H9 (cell line): ENCODE measurements at regions not wholly inside any gene's neighbourhood (a gene's known extent, or its start where the extent isn't known, plus 50 kb on each side); places are given as distances from the start of the nearest gene placed in this dataset.

Experiments used
- DNase-seq: peaks from one replicate; pipeline ENCODE4 v3.0.0-alpha.2; 2017
- H2AFZ ChIP-seq: one replicate; pipeline ENCODE4 v1.6.1; 2013; ENCODE audit warnings: mild to moderate bottlenecking, low read length, control low read depth, moderate library complexity
- H2AK5ac ChIP-seq: 2 replicates; pipeline ENCODE4 v1.6.1; 2013; ENCODE audit warnings: low read length, control low read depth, mixed read lengths; ENCODE audit not compliant: insufficient read length
- H2BK120ac ChIP-seq: one replicate; pipeline ENCODE4 v1.6.1; 2013; ENCODE audit warnings: low read depth, mild to moderate bottlenecking, low read length, control low read depth, inconsistent platforms; ENCODE audit not compliant: poor library complexity, severe bottlenecking
- H2BK12ac ChIP-seq: 2 replicates; pipeline ENCODE4 v1.6.1; 2013; ENCODE audit warnings: low read length, control low read depth, mixed read lengths, low read depth; ENCODE audit not compliant: insufficient read length
- H2BK15ac ChIP-seq: 2 replicates; pipeline ENCODE4 v1.6.1; 2013; ENCODE audit warnings: low read depth, low read length, control low read depth
- H2BK20ac ChIP-seq: one replicate; pipeline ENCODE4 v1.6.1; 2013; ENCODE audit warnings: low read depth, mild to moderate bottlenecking, low read length, control low read depth, inconsistent platforms; ENCODE audit not compliant: poor library complexity, severe bottlenecking
- H2BK5ac ChIP-seq: 2 replicates; pipeline ENCODE4 v1.6.1; 2013; ENCODE audit warnings: low read length, control low read depth, mixed read lengths; ENCODE audit not compliant: insufficient read length
- H3K14ac ChIP-seq: 2 replicates; pipeline ENCODE4 v1.6.1; 2013; ENCODE audit warnings: low read length, control low read depth; ENCODE audit not compliant: insufficient read depth
- H3K18ac ChIP-seq: 2 replicates; pipeline ENCODE4 v1.6.1; 2013; ENCODE audit warnings: low read depth, mild to moderate bottlenecking, mixed read lengths, low read length, control low read depth; ENCODE audit not compliant: insufficient read length
- H3K23ac ChIP-seq: 2 replicates; pipeline ENCODE4 v1.6.1; 2013; ENCODE audit warnings: low read length, control low read depth, mixed read lengths, low read depth; ENCODE audit not compliant: insufficient read length
- H3K23me2 ChIP-seq: 2 replicates; pipeline ENCODE4 v1.6.1; 2013; ENCODE audit warnings: low read depth, mild to moderate bottlenecking, mixed read lengths, low read length, control low read depth; ENCODE audit not compliant: insufficient read length, poor library complexity, severe bottlenecking
- H3K27ac ChIP-seq: 2 replicates; pipeline ENCODE4 v1.5.1; 2013; ENCODE audit warnings: low read length, control low read depth, mixed read lengths, low read depth; ENCODE audit not compliant: insufficient read length
- H3K27me3 ChIP-seq: 2 replicates; pipeline ENCODE4 v1.6.1; 2013; ENCODE audit warnings: low read length, control low read depth, inconsistent platforms; ENCODE audit not compliant: insufficient read depth
- H3K4ac ChIP-seq: 2 replicates; pipeline ENCODE4 v1.6.1; 2013; ENCODE audit warnings: low read depth, mild to moderate bottlenecking, control low read depth, inconsistent platforms, low read length, moderate library complexity
- H3K4me1 ChIP-seq: 2 replicates; pipeline ENCODE4 v1.6.1; 2013; ENCODE audit warnings: low read length, control low read depth, inconsistent platforms; ENCODE audit not compliant: insufficient read depth
- H3K4me2 ChIP-seq: 2 replicates; pipeline ENCODE4 v1.6.1; 2013; ENCODE audit warnings: low read length, control low read depth, mixed read lengths; ENCODE audit not compliant: insufficient read length, insufficient read depth
- H3K56ac ChIP-seq: 2 replicates; pipeline ENCODE4 v1.6.1; 2013; ENCODE audit warnings: low read depth, mild to moderate bottlenecking, mixed read lengths, low read length, control low read depth; ENCODE audit not compliant: insufficient read length
- H3K79me1 ChIP-seq: 2 replicates; pipeline ENCODE4 v1.6.1; 2013; ENCODE audit warnings: low read depth, mild to moderate bottlenecking, moderate library complexity, low read length, control low read depth, inconsistent platforms; ENCODE audit not compliant: insufficient read depth, poor library complexity, severe bottlenecking
- H3K79me2 ChIP-seq: 2 replicates; pipeline ENCODE4 v1.6.1; 2013; ENCODE audit warnings: low read length, control low read depth, inconsistent platforms; ENCODE audit not compliant: insufficient read depth
- H3K9ac ChIP-seq: 2 replicates; pipeline ENCODE4 v1.6.1; 2013; ENCODE audit warnings: low read length, control low read depth, mixed read lengths; ENCODE audit not compliant: insufficient read length; ENCODE audit errors: extremely low read depth
- H3K9me3 ChIP-seq: one replicate; pipeline ENCODE4 v1.6.1; 2013; ENCODE audit warnings: low read depth, low read length, inconsistent platforms; ENCODE audit not compliant: control insufficient read depth
- H3T11ph ChIP-seq: one replicate; pipeline ENCODE4 v1.6.1; 2013; ENCODE audit warnings: mild to moderate bottlenecking, low read length, control low read depth, inconsistent platforms
- H4K20me1 ChIP-seq: one replicate; pipeline ENCODE4 v1.6.1; 2013; ENCODE audit not compliant: control insufficient read depth, insufficient read length, insufficient read depth
- H4K5ac ChIP-seq: 2 replicates; pipeline ENCODE4 v1.6.1; 2013; ENCODE audit warnings: low read depth, mild to moderate bottlenecking, mixed read lengths, low read length, control low read depth; ENCODE audit not compliant: insufficient read length
- H4K8ac ChIP-seq: replicated peaks from 2 replicates; pipeline ENCODE4 v1.6.1; 2013; ENCODE audit warnings: low read length, control low read depth, mixed read lengths, low read depth; ENCODE audit not compliant: insufficient read length
- H4K91ac ChIP-seq: 2 replicates; pipeline ENCODE4 v1.6.1; 2013; ENCODE audit warnings: low read depth, mild to moderate bottlenecking, moderate library complexity, mixed read lengths, low read length, control low read depth; ENCODE audit not compliant: insufficient read length
- H3K27ac Mint-ChIP-seq, 3 experiments: 2 replicates in 2 of 3; 3 replicates in 1 of 3; pipeline ENCODE4 v1.8.0; 2020 to 2021; ENCODE audit warnings: mixed read lengths in 3 of 3, mild to moderate bottlenecking in 1 of 3, moderate library complexity in 1 of 3
- H3K27me3 Mint-ChIP-seq: 2 replicates; pipeline ENCODE4 v1.8.0; 2021; ENCODE audit warnings: low read depth, mild to moderate bottlenecking, moderate library complexity, mixed read lengths
- H3K36me3 Mint-ChIP-seq, 3 experiments: 2 replicates in 2 of 3; 3 replicates in 1 of 3; pipeline ENCODE4 v1.8.0; 2020 to 2021; ENCODE audit warnings: low read depth in 3 of 3, mixed read lengths in 3 of 3; ENCODE audit not compliant: insufficient read depth in 1 of 3
- H3K4me1 Mint-ChIP-seq, 2 experiments: 2 replicates each; pipeline ENCODE4 v1.8.0; 2020; ENCODE audit warnings: mixed read lengths in 2 of 2
- H3K4me3 Mint-ChIP-seq, 2 experiments: 2 replicates in 1 of 2; 3 replicates in 1 of 2; pipeline ENCODE4 v1.8.0; 2020 to 2021; ENCODE audit warnings: mild to moderate bottlenecking in 2 of 2, mixed read lengths in 2 of 2, moderate library complexity in 1 of 2
- H3K9me3 Mint-ChIP-seq, 2 experiments: 2 replicates in 1 of 2; 3 replicates in 1 of 2; pipeline ENCODE4 v1.8.0; 2020; ENCODE audit warnings: mild to moderate bottlenecking in 2 of 2, mixed read lengths in 2 of 2, moderate library complexity in 1 of 2
- CTCF ChIP-seq: fragments of 200-600 bp; sonication (generic); conservative IDR thresholded peaks from 3 replicates; pipeline ENCODE4 v1.8.0; 2021; ENCODE audit warnings: antibody characterized with exemption, mild to moderate bottlenecking
- WGBS: extraction: QIAGEN DNeasy Blood & Tissue Kit; methylation state at CpG from one replicate; pipeline ENCODE4 v1.1.7; 2013; ENCODE audit warnings: missing lambda C conversion rate, low lambda C conversion rate, mixed read lengths; ENCODE audit not compliant: insufficient read length; ENCODE audit errors: extremely low coverage; 5-methylcytosine and 5-hydroxymethylcytosine counted together

GRCh38 chr12:24360057-24360456, 410.6 kb upstream of the SOX5 start:
- Mint-ChIP-seq H3K36me3 (no peaks in the 10 kb centered on the region), H3K9me3 (no peaks in the 10 kb centered on the region), H3K27ac (no peak overlapping the region; a peak in 1 of 7 replicates), H3K4me3 (no peak overlapping the region), H3K27me3 (no peaks in the 10 kb centered on the region), H3K4me1 (peaks cover 4 to 7% of the 10 kb centered on the region in 2 experiments)
- WGBS, result no CpG with 5 or more reads among the region's 1 CpG
- Histone ChIP-seq H2AFZ (no peak overlapping the region), H2BK20ac (no peak overlapping the region), H4K20me1 (no peaks in the 10 kb centered on the region), H4K8ac (no peak overlapping the region), H3K4me1 (no peaks in the 10 kb centered on the region), H3K9ac (no peak overlapping the region), H3K79me1 (no peaks in the 10 kb centered on the region), H3K79me2 (no peaks in the 10 kb centered on the region), H2BK5ac (no peak overlapping the region), H3T11ph (no peak overlapping the region), H3K4me2 (no peak overlapping the region), H3K23ac (no peak overlapping the region), H3K4ac (no peak overlapping the region), H3K56ac (no peak overlapping the region), H3K14ac (no peak overlapping the region), H2BK12ac (no peak overlapping the region), H3K18ac (no peak overlapping the region), H3K23me2 (no peaks in the 10 kb centered on the region), H3K27me3 (no peaks in the 10 kb centered on the region), H4K5ac (no peak overlapping the region), H2BK15ac (no peak overlapping the region), H3K9me3 (no peaks in the 10 kb centered on the region), H2BK120ac (no peak overlapping the region), H4K91ac (no peak overlapping the region), H2AK5ac (no peak overlapping the region), H3K27ac (no peak overlapping the region)
- no peak for DNase-seq
- TF ChIP-seq CTCF, result no peak
